ENCODE measurements at regions not wholly inside any gene's neighbourhood (a gene's known extent, or its start where the extent isn't known, plus 50 kb on each side); places are given as distances from the start of the nearest gene placed in this dataset.

DNA sequence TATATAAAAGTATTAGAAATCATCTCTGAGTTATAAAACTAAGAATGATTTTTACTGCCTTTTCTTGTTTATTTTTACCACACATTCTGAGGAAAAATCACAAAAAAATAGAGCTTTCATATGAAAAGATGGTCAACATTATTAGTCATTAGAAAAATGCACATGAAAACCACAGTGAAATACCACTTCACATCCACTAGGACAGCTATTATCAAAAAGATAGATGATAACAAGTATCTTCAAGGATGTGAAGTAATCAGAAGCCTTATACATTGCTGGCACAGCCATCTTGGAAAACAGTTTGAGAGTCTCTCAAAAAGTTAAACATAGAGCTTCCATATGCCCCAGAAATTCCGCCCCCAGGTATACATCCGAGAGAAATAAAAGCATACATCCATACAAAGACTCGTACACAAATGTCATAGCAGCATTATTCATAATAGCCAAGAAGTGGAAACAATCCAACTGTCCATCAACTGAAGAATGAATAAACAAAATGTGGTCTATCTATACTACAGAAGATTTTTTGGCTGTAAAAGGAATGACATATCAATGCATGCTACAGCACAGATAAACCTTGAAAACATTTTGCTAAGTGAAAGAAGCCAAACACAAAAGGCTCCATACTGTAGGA, 523.9 kb downstream of the FUT8 start:
- DNase-seq, result no peak

DNA sequence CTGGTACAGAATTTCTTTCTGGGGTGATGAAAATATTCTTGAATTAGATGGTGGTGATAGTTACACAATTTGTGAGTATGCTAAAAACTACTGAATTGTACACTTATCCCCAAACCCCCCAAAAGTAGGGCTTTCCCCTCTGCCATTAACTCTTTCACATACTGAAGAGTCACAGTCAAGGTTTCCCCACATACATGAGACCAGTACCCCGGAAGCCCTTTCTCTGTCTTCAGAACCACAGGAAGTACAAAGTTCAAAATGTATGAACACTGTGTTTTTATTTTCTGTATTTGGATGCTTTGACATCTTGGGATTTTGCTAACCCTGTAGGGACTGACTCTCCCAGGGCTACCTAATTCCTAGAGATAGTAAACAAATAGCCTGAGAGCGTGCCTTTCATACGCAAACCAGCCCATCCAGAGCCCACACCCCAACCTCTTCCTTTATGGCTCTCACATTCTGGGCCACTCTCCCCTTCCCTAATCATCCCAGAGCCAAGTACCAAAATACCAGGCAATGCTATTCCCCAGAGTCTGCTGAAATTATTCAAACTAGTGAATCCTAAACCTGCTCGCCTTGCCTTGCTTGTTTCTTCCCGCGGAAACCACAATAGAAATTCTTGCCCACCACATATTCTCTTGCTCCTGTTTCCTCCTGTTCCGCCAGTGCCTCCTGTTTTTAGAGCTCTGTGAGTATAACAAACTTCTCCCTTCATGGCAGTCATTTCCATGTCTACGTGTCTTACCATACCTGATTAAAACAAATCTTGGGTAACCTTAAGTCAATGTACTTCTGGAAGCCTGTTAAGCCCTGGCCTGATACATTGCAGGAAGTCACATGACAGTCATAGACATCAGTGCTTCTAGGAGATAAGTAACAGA, 524.8 kb downstream of the FUT8 start:
- DNase-seq, result no peak

DNA sequence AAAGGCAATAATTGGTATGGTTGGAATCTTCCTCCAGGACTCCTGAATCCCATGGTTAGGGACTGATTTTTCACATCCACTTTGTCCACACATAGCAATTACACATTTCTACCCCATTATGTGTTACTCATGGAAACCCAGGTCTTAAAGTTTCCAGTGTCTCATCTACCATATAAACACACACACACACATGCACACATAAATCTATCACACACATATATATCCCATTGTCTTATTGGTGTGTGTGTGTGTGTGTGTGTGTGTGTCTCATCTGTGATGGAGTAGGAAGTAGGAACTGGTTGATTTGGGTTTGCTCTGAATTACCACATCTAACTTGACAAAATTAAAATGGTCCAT, 525.4 kb downstream of the FUT8 start:
- DNase-seq, result no peak

DNA sequence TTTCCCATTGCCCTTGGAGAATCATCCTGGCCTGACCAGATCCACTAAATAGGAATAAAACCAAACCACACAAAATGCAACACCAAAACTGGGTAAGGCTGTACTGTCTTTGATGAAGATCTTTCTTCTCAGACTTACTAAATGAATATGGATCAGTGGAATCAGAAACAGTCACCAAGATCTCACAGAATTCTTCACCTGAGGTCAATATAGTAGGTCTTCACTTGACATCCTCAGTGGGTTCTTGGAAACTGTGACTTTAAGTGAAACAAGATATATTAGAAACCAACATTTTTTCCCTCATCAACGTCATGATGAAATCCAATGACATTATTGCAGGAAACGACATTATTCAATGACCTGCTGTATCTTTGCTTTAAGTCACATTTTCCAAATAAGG, 526.2 kb downstream of the FUT8 start:
- no peak for DNase-seq

DNA sequence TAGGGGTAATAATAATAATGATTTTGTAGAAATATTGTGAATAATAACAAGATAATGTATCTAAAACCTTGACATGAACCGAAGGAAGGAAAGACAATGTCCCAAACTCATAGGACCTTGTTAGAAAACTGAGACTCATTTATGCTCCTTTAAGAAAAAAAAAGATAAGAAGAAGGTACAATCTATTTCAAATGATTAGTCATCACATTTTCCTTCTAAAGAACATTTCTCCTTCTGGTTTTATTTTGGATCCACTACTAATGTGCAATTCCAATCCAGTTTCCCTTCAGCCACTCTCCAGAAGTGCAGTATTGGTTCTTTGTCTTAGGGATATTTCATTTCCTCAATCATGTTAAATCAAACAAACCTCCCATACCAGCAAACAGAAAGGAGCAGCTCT, 526.7 kb downstream of the FUT8 start:
- DNase-seq, result no peak

DNA sequence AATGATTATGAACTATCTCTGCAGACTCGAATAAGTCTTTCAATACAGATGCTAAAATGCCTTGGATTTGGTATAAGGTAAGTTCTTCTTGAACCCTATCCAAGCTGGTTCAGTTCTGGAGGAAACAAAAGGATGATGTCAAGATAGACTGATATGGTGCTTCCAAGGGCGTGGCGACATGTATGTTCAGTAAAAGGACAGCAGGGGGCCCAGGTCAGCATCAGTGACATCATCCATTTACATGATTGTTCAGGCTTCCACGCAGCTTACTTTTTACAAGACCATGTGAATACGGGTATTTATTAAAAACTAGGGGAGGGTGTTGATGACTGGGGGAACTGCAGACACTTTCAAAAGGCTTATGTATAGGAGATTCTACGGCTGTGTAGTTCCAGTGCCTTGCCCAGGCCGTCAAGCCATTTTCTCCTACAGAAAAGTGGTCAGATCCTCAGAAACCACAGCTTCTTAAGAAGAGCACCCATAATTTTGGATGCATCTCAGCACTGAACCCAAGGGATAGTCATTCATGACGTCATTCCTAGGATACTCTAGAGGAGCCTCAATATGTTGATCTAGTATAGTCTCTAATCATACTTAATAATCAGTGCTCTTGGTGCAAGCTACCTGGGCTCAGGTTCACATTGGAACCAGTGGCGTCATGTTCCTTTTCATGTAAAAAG, 527.7 kb downstream of the FUT8 start:
- DNase-seq, result peak; percentile 12 to 23 (median 22)

DNA sequence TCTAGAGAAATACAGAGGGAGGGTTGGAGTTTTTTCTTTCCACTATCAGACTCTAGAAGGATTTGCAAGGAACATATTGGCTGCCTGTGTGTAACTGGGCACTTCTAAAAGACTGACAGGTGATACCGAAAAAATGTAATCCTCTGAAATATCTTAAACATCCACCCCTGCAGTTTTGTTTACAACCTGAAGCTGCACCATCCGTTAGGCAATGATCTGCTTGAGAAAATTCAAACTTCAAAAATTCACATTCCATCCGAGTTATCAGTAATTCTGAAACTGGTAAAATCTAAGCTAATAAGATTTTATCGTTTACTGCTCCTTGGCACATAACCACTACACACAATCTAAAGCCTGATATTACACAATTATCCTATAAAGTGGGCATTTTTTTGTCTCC, 528.6 kb downstream of the FUT8 start:
- no peak for DNase-seq

DNA sequence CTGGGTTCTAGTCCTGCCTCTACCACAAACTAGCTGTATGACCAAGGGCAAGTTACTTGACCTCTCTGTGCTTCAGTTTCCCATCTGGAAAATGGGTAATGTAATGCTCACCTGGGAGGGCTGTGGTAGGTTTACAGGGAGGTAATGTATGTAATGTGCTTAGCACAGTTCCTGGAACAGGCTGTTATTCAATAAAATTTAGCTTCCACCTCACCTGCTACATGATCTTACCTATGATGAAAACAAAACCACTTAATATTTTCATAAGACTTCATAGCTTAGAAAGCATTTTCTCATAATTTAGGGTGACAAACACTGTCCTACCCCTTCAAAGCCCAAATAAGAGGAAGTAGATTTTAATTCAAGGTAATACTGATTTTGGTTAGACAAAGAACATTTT, 530.6 kb downstream of the FUT8 start:
- DNase-seq, result no peak

DNA sequence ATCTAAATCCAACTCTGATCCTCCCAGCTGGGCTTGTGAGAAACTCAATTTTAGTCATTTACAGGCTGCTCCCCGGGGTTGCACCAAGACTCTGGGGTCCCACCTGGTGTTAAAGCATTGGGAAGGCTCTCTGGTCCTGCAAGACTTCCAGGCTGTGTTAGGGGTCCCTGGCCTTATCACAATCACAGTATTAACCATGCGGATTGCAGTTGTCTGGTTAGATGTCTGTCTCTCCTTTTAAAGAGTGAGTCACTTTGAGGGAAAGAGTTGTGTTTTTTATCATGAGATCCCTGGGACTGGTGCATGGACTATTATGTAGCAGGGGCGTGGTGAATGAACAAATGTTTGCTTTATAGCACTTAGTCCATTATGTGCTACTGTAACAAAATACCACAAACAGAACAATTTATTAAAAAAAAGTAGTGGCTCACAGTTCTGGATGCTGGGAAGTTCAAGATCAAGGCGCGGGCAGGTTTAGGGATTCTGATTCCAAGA, 531.4 kb downstream of the FUT8 start:
- no peak for DNase-seq

DNA sequence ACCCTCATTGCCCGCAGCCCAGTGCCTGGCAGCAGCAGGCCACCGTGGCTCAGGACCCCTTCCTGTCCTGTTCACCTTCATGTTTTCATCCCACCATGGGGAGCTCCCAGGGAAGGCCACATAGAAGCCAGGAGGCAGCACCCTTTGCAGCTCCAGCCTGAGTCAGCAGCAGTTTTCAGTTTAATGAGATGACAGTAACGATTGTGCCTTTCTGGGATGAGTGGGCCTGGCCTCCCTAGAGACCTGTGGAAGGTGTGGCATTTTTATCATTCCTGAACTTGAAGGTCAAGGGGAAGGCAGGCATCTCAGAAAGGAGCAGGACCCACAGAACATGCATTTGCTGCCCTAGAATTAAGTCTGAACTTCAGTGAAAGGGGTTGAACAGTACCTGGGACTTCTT, 532.8 kb downstream of the FUT8 start:
- DNase-seq, result no peak

DNA sequence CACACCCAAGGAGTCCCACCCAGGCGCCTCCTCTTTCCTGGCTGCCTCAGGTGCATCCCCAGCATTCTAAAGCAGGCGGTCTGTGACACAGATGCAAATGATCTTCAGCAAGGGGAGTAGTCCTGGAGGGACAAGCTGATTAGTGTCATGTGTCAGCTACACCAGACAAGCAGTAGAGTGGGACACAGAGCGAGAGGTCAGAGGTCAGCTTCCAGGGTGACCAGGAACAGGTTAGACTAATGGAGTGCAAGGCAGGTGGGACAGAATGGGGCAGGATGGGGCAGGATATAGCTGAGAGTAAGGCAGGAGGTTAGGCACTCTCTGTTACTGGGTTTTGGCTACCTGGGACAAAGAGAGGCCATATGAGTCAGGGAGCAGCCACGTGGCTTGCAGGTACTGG, 534.0 kb downstream of the FUT8 start:
- no peak for DNase-seq

DNA sequence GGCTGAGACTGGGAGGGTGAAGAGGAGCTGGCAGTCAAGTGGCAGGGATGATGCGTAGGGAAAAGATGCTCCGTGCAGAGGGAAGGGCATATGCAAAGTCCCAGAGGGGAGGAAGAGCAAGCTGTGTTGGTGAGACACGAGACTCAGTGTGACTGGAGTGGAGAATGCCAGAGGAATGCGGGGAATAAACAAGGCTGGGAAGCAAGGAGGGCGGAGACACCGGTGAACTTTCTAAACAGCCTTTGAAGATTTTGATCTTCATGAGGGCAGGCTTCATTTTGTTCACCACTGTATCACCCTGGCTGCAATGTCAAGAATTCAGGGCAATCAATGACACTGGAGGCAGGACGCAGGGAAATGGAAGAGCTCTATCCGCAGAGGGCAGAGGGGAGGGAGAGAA, 535.8 kb downstream of the FUT8 start:
- DNase-seq, result no peak

DNA sequence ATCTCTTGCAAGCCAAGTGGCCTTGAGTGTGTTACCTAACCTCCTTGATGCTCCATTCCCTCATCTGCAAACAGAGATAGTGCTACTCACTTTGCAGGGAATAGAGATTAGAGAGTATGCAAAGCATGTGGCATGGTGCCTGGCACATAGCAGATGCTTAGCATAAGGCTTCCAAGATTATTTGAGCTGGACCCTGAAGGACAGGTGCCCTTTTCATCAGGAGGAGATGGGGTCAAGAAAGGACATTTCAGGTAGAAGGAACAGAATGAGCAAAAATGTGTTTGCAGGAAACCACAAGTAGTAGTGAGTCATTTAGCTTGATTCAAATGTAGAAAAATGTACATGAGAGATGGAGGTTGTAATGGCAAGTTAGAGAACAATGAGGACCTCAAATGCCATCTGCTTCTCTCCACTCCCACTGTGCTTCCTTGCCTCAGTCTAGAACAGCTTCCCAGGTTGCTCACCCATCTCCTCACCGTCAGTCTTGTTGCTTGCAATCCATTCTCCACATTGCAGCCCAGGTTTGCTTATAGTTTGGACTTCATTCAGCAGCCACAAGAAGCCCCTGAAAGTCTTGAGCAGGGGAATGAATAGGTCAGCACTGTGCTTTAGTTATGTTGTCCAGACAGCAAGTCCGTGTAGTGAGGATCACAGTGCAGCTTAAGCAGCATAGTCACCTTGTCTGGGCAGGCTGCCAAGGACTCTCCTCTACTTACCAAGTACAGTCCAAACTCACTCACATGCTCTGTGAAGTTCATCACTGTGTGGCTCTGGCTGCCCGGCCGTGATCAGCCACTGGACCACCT, 536.3 kb upstream of the CCDC196 start:
- DNase-seq, result no peak

DNA sequence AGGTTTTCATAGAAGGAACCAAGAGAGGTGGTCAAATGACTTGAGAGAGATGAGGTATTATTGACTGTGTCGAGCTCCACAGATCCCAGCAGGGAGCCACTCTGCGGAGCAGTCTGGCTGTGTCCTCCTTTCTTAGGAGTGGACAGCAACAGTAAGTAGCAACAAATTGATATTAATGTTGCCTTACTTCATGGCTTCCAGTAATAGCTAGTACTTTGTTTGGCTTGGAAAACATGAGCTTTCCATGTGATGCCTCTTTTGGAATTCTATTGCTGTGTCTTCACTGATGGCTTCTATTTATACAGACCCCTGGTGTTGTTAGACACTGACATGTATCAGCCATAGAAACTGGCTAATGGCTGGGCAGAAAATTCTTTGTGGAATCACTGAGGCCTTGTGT, 531.2 kb upstream of the CCDC196 start:
- DNase-seq, result no peak

DNA sequence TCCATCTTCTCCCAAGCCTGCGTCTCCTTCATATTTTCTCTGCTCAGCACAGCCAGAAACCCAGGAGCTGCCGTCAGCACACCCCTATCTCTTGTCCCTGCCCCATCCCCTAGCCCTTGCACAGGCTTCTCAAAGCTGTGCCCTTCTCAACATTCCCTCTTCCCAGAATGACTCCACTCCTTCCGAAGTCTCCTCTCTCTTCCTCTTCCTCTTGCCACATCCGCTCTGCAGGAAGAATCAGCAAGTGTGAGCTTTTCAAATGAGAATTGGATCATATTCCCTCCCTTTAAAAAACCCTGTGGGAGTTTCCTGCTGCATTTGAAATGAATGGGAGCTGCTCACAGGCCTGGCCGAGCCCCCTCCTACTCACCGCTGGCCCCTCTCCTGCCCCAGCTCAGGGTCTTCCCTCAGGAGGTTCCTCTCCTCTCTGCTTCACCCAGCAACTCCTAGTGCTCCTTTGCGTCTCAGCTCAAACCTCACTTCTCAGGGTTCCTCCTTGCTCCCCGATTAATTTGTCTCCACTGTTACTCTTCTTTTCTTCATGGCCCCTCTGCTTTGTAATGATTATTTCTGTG, 528.5 kb upstream of the CCDC196 start:
- no peak for DNase-seq

DNA sequence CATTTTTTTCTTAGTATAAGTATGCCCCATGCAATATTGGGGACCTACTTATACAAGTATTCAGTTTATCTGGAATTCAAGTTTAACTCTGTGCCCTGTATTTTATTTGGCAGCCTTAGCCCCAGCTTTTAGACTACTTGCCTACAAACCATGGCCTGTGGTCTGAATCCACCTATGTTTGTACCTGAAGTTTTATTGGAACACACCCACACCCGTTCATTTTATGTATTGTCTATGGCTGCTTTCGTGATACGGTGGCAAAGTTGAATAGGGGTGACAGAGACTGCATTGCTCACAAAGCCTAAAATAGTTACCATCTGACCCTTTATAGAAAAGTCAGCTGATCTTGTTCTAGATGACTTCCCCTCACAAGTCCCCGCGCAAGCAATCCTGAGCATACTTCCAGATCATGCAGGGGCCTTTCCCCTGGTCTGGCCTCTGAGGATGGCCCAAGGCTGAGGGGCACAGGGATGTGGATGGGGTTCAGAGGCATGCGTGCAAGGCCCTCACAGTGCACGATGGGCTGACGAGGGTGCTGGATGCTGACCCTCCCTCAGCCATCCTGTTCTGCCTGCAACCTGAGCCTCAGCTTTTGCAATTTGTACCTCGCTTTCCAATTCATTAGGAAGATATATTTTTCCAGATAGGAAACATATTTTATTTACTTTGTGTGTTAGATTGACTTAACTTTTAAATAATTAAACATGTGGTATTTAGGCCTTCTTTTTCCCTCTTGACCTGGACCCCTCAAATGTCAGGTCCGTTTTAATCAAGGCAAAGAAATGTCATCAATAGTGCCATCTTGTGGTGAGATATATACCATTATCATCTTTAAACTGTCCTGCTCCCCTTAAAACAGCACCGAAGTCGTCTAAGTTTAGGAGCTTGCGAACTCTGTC, 527.3 kb upstream of the CCDC196 start:
- peak; percentile 32 to 66 (median 47) for DNase-seq

DNA sequence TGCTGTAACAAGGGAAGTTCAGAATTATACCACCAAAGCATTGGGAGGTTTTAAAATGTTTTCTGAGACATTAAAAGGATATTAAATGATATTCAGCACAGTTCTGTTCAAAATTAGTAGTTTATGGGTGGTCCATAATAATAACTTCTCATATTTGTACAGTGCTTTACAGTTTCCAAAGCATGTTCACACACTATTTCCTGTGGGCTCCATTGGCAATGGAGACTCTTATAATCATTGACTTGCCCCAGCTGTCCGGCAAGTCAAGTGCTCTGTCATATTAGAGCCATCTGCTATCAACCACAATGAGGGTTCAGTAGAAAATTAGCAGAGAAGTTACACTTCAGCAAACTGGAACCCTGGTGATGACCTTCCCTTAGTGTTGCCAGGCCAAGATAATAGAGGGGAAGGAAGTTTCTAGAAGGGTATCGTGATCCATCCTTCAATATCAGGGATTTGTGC, 526.6 kb upstream of the CCDC196 start:
- DNase-seq, result no peak

DNA sequence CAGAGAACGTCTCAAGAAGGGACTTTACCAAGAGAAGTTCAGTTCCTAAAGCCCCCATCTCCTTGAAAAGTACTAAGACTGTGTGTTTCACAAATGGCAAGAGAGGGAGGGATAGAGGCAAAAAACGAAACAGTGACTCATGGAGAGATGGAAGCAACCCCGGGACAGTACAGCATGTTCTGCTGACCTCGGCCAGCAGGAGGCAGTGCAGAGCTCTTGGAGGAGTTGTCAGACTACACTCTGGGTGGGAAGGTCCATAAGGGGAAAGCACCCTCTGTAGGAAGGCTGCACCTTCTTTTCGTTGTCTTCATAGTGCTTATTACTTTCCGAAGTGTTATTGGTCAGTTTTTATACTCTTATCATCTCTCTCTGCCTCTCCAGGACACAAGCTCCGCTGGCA, 525.2 kb upstream of the CCDC196 start:
- DNase-seq, result peak; percentile 87 to 90 (median 88)

DNA sequence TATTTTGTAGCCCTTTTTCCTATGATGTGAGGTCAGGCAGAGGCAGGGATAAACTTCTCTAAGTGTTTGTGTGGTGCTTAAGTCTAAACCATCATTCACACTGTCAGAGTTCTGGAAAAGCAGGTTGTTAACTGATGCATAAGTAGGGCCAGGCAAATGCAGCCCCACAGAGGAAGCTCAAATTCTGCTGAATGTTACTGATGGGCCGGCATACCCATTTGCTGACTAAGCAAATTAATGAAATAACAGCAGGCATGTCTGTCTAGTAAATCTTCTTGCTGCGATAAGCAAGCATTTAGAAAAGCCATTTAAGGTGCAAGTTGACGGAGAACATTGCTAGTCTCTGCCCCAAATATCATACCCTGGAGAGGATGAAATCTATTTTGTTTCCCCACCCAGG, 523.2 kb upstream of the CCDC196 start:
- no peak for DNase-seq

DNA sequence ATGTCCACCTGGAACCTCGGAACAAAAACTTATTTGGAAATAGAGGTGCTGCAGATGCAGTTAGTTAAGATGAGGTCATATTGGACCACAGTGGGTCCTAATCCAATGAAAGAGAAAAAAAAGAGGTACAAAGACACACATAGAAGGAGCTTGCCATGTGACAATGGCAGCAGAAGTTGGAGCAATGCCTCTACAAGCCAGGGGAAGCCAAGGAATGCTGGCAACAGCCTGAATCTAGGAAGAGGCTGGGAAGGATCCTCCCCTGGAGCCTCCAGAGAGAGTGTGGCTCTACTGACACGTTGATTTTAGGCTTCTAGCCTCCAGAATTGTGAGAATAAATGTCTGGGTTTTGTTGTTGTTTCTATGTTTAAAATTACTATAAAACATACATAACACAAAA, 521.8 kb upstream of the CCDC196 start:
- DNase-seq, result no peak

DNA sequence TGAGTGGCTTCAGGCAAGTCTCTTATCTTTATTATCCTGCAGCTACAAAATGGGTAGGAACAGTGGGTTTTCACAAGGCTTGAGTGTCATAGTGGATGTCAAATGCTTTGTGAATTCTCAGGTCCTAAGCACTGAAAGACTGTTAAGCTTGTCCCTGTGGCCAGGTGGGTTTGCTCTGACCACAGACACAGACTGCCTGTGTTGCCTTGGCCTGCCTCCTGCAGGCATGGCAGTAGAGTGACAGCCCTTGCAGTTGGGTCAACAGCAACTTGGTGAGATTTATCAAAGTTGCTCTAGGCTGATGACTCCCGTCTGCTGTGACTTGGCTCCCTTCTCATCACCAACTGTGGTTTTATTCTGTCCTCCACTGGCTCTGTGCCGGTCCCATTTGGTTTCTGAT, 520.0 kb upstream of the CCDC196 start:
- DNase-seq, result no peak

Measured in suppressor macrophage treated with lipopolysaccharide for 1 hour (primary cell).